HG03025 (cell line): ENCODE measurements at regions not wholly inside any gene's neighbourhood (a gene's known extent, or its start where the extent isn't known, plus 50 kb on each side); places are given as distances from the start of the nearest gene placed in this dataset.
"Not testable (repeated sequence)": the region's sequence is repeated elsewhere in the genome, so short reads cannot be mapped to it uniquely, and the experiment has no call there.

Experiments
- ATAC-seq: cut with Tn5 transposase; IDR thresholded peaks from one replicate; pipeline ENCODE4 v1.9.1; 2021; ENCODE audit warnings: mild to moderate bottlenecking, moderate library complexity; ENCODE audit not compliant: unreplicated experiment, low FRiP score

DNA sequence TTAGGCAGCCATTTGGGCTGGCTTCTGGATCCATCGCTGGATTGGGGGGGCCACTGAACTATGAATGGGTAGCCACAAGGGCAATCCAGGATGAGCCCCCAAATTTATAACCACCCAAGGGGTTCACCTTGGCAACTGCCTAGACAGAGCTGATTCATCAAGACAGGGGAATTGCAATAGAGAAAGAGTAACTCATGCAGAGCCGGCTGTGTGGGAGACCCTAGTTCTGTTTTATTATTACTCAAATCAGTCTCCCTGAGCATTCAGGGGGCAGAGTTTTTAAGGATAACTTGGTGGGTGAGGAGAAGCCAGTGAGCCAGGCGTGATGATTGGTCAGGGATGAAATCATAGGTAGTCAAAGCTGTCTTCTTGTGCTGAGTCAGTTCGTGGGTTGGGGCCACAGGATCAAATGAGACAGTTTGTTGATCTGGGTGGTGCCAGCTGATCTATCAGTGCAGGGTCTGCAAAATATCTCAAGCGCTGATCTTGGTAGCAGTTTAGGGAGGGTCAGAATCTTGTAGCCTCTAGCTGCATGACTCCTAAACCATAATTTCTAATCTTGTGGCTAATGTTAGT is 57.9 kb downstream of the DNAJB9 start:
- no peak for ATAC-seq

DNA sequence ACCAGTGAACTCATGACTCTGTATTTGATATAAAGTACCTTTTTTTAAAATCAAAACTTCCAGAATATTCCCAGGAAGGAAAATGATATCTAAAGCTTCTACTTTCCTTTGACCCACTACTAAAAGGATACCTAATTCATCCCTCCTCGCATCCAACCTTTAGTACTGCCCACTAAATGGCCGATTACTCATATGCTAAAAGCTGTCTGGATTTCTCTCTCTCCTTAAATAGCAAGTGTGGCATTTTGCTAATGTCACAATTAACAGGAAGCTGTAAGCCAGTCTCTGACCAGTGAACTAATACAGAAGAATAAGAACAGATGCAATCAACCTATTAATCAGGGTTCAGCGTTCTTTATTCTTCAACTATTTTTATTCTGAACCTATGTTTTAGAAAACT is 59.0 kb downstream of the DNAJB9 start:
- ATAC-seq = no peak

DNA sequence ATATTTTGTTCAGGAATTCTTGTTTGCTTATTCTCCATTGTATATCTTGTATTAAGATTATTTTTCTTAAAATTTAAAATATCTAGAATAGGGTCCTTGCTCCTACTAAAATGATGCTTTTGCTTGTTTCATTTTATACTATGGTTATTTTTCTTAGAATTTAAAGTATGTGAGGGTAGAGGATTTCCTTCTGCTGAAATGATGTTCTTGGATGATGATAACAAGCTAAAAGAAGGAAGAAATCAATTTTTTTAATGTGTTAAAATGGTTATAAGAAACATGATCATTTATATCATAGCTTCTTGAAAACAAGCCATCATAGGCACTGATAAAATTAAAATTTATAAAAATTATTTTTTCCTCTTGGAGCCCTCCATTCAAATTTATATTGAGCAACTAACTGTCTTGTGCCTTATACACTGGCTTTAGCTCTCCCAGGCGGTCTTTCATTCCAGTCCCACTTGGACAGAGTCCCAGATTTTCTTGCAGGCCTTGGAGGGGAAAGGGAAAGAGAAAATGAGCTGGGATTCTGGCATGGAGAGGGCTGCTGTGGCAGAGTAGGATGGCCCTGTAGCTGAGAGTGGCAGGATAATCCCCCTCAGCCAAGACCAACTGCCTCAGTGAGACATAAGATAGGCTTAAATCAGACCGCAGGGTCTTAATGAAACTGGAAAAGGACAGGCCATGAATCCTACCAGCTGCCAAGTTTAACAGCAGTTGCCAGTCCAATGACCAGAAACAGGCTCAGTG is 60.2 kb downstream of the DNAJB9 start:
- ATAC-seq = no peak

GRCh38 chr7:108634036-108634435 is 64.4 kb downstream of the DNAJB9 start:
- ATAC-seq = no peak

GRCh38 chr7:108634535-108634934 is 64.9 kb downstream of the DNAJB9 start:
- ATAC-seq = no peak

GRCh38 chr7:108637049-108637621 is 67.5 kb downstream of the DNAJB9 start:
- no peak for ATAC-seq

DNA sequence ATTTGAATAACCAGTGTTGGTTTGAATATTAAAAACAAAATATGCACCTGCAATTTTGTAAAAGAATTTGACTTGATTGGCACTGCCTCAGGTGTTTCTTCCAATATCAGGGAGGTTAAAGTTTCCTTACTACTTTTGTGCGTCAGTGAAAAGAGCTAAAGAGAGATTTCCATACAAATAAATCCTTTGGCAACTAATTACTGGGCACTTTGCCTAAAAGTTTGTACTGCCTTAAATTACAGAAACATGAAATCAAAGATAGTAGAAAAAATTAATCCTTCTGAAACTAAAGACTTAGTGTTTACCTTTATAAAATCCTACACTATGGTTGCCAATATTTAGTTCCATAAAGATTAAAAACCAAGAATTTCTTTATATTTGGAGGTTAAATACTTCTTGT is 72.5 kb downstream of the DNAJB9 start:
- no peak for ATAC-seq

- no peak for ATAC-seq
Observed at GRCh38 chr7:108643136-108643535, 73.5 kb downstream of the DNAJB9 start.

DNA sequence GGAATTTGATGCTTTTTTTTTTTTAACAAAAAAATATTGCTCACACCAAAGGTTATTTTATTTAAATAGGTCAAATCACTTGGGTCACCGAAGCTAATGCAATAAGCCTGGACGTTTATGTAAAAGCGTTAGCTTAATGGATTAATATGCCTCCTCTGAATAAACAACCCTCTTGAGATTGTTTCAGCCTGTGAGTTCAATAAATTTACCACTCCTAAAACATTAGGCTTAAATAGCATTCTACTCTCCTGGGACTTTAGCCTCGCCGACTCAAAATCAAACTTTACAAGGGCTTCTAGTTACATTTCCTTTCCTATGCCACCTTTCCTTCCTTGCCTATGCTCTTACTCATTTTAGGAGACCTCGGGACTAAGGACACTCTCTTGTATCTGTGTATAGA is 79.3 kb downstream of the DNAJB9 start:
- ATAC-seq = no peak

DNA sequence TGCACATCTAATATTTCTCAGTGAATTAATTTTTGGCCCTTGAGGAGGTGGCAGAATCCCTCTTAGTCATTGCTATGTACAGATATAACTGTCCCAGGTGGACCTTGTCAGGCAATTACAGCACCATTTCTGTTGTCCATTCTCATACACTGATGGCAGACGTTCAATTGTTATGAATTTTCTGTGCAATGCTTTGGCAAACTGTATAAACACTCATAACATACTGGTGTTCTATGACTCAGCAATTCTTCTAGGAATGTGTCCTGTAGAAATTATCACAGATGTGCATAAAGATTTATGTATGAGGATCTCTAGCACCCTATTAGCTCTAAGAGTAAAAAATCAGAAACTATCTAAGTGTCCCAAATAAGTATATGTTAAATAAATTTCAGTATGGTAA is 80.8 kb downstream of the DNAJB9 start:
- no peak for ATAC-seq

DNA sequence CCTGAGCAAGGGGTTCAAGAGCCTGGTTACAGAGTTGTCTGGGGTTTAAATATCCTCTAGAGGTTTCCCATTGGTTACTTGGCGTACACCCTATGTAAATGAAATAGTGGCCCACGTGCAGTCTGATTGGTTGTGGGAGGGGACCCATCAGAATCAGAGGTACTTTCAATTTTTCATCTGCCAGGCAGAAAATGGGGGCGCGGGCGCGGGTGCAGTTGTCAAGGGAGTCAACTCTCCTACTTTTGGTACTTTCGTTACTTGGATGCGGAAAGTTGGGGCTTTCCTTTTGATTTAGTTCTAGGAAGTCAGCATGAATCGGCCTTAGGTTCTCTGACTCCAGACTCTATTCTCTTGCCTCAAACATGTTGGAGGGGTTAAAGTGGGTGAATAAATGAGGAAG is 83.2 kb downstream of the DNAJB9 start:
- ATAC-seq = no peak

DNA sequence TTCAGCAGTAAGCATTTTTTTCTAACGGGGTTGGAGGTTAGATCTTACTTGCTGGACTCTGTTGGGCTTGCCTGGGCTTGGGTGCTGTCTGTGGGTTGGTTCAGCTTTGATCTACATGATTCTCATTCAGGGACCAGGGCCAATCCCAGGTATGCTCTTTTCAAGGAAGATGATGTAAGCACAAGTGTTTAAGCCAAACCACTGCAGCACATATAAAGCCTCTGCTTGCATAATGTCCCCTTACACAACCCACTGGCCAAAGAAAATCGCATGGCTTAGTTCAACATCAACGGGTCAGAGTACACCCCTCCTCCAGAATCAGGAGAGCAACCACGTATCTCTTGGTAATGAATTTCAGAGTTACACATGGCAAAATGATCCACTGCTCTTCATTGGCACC is 83.9 kb downstream of the DNAJB9 start:
- ATAC-seq = no peak

DNA sequence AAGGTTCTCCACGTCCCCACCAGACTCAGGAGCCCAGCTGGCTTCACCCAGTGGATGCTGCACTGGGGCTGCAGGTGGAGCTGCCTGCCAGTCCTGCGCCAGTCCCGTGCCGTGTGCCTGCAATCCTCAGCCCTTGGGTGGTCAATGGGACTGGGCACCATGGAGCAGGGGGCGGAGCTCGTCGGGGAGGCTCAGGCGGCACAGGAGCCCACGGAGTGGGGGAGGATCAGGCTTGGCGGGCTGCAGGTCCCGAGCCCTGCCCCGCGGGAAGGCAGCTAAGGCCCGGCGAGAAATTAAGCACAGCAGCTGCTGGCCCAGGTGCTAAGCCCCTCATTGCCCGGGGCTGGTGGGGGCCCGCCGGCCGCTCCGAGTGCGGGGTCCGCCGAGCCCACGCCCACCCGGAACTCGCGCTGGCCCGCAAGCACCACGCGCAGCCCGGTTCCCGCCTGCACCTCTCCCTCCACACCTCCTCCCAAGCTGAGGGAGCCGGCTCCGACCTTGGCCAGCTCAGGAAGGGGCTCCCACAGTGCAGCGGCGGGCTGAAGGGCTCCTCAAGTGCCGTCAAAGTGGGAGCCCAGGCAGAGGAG is 87.6 kb downstream of the DNAJB9 start:
- not testable (repeated sequence) for ATAC-seq

DNA sequence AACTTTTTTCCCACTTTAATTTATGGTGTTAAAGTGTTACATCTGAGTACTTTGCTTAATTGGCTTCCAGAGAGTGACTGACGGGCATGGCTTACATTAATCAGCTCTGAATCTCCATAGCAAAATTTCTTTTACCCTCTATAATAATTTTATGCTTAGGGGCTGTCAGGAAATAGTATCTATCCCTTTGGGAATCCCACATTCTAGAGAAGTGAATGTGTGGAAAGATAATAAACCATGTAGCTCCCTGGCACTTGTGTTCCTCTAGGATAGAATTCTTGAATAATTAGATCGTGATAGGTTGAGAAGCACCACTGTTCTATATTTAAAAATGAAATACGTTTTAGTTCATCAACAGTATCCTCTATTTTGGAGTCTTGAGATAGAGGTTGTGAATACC is 89.6 kb downstream of the DNAJB9 start:
- no peak for ATAC-seq

DNA sequence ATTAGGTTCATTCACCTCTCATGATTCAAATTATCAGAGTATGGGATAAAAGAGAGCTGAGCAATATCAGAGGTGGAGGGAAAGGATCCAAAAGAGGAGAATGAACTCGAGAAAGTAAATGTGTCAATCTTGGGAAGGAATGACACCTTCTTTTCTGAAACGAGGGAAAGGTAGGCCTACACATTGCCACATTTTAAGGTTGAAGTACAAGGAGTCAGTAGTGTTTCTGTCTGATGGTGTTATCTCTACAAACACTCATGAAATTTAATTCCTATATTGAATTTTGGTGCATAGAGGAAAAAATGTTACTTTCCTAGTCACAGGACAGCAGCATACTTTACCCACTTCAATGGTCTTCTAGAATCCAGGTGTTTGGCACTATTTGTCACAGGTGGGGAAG is 90.2 kb downstream of the DNAJB9 start:
- ATAC-seq = no peak

- ATAC-seq = no peak
Observed at GRCh38 chr7:108660465-108660864, 90.8 kb downstream of the DNAJB9 start.

DNA sequence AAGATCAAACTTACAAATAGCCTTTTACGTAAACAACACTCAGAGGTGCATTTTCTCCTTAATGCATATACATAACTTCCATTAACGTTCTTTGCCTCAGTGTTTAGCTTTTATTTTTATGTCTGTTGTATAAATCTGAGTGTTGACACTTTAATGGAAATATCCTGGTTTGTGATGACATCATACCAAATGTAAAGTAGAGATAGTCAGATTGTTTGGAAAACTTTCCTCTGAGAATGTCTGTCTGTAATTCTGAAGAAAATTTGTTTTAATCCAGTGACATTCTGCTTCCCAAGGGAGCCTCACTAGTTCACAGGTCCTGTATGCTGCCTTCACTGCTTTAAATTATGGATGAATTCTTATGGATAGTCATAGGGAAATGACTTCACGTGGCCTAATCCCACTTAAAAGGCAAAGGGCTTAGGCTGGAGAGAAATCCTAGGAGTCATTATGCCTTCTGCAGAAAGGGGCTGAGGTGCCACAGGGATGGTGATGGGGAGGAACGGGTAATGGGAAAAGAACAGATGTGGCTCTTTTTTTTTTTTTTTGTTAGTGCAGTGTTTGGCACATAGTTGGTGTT is 93.2 kb downstream of the DNAJB9 start:
- no peak for ATAC-seq

DNA sequence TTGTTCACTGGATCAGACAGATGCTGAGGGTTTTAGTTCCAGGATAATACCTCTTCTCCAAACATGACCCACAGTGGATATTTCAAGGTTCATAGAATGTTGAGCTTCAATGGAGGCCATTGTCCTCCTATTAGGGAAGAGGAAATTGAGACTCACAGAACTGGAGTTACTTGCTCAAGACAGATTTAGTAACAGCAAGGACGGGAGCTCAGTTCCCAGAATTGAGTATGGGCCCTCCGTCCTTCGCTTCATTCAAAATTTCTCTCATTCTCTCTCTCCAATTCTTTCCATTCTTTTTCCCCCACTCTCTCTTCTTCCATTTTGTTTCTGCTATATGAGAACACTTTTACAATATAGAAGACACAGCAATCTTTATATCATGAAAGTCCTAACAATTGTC is 94.0 kb downstream of the DNAJB9 start:
- ATAC-seq = no peak

DNA sequence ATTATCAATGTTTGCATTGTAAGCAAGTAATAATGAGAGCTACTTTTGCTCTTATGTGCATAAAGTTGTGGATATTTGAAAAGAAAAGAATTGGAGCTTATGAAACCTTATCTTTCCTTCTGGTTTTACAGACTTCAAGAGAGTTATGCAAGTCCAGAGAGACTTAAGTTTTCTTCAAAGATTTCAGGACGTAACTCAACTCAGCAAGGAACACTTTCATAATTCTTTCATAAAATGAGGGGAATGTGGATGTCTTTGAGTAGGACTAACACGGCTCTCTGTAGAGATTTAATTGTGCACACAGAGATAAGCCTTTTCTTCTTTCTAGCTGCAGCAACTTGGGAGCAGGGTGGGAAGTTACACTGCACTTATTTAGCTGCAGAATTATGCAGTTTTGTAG is 97.5 kb downstream of the DNAJB9 start:
- no peak for ATAC-seq

DNA sequence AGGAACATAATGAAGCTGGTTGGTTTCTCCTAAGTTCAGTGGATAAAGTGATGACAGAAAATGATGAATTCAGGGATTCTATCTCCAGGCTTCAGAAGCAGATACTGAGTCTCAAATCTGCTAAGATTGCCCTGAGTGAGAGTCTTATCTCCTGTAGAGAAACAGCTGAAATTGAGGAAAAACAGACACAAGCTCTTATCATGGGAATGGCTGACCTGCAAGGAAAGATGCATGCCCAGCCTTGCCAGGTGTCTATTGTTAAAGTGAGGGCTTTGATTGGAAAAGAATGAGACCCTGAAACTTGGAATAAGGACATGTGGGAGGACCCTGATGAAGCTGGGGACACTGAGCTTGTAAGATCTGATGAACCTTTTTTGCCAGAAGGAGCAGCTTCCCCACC is 100.3 kb downstream of the DNAJB9 start:
- no peak for ATAC-seq

DNA sequence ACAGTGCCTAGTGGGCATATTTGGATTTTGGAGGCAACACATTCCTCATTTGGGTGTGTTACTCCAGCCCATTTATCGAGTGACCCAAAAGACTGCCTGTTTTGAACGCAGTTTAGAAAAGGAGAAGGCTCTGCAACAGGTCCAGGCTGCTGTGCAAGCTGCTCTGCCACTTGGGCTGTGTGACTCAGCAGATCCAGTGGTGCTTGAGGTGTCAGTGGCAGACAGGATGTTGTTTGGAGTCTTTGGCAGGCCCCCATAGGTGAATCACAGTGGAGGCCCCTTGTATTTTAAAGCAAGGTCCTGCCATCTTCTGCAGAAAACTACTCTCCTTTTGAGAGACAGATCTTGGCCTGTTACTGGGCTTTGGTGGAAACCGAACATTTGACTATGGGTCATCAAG is 104.0 kb downstream of the DNAJB9 start:
- ATAC-seq = not testable (repeated sequence)
